Activated T-helper 17 cell treated with anti-CD3 and anti-CD28 coated beads, Interleukin-2, amount 50 U/mL, for 72 hours (primary cell): ENCODE measurements at regions not wholly inside any gene's neighbourhood (a gene's known extent, or its start where the extent isn't known, plus 50 kb on each side); places are given as distances from the start of the nearest gene placed in this dataset.
"Not testable (repeated sequence)": the region's sequence is repeated elsewhere in the genome, so short reads cannot be mapped to it uniquely, and the experiment has no call there.

Experiments used
- ATAC-seq: fragments of 150-1000 bp; cut with Tn5 transposase; replicated peaks from 2 replicates; pipeline ENCODE4 v1.10.0; 2021; ENCODE audit warnings: mild to moderate bottlenecking, moderate library complexity
- H3K27ac Mint-ChIP-seq: one replicate; pipeline ENCODE4 v1.8.0; 2022; ENCODE audit warnings: mixed read lengths
- H3K27me3 Mint-ChIP-seq: one replicate; pipeline ENCODE4 v1.8.0; 2022; ENCODE audit warnings: mixed read lengths
- H3K36me3 Mint-ChIP-seq: one replicate; pipeline ENCODE4 v1.8.0; 2022; ENCODE audit warnings: low read depth, mild to moderate bottlenecking, mixed read lengths
- H3K4me1 Mint-ChIP-seq: one replicate; pipeline ENCODE4 v1.8.0; 2022; ENCODE audit warnings: mixed read lengths
- H3K4me3 Mint-ChIP-seq: one replicate; pipeline ENCODE4 v1.8.0; 2022; ENCODE audit warnings: mild to moderate bottlenecking, mixed read lengths
- H3K9me3 Mint-ChIP-seq: one replicate; pipeline ENCODE4 v1.8.0; 2022; ENCODE audit warnings: mixed read lengths

DNA sequence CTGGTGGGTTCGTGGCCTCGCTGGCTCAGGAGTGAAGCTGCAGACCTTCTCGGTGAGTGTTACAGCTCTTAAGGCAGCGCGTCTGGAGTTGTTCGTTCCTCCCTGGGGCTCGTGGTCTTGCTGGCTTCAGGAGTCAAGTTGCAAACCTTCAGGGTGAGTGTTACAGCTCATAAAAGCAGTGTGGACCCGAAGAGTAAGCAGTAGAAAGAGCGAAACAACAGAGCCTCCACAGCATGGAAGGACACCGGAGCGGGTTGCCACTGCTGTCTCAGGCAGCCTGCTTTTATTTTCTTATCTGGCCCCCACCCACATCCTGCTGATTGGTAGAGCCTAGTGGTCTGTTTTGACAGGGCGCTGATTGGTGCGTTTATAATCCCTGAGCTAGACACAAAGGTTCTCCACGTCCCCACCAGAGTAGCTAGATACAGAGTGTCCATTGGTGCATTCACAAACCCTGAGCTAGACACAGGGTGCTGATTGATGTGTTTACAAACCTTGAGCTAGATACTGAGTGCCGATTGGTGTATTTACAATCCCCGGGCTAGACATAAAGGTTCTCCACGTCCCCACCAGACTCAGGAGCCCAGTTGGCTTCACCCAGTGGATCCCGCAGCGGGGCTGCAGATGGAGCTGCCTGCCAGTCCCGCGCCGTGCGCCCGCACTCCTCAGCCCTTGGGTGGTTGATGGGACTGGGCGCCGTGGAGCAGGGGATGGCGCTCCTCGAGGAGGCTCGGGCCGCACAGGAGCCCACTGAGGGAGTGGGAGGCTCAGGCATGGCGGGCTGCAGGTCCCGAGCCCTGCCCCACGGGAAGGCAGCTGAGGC is 111.9 kb downstream of the ZNF330 start:
- H3K9me3 Mint-ChIP-seq, H3K4me3 Mint-ChIP-seq, H3K36me3 Mint-ChIP-seq, ATAC-seq, H3K27ac Mint-ChIP-seq, H3K4me1 Mint-ChIP-seq: not testable (repeated sequence)
- H3K27me3 Mint-ChIP-seq = peaks cover 41% of the 10 kb centered on the region

DNA sequence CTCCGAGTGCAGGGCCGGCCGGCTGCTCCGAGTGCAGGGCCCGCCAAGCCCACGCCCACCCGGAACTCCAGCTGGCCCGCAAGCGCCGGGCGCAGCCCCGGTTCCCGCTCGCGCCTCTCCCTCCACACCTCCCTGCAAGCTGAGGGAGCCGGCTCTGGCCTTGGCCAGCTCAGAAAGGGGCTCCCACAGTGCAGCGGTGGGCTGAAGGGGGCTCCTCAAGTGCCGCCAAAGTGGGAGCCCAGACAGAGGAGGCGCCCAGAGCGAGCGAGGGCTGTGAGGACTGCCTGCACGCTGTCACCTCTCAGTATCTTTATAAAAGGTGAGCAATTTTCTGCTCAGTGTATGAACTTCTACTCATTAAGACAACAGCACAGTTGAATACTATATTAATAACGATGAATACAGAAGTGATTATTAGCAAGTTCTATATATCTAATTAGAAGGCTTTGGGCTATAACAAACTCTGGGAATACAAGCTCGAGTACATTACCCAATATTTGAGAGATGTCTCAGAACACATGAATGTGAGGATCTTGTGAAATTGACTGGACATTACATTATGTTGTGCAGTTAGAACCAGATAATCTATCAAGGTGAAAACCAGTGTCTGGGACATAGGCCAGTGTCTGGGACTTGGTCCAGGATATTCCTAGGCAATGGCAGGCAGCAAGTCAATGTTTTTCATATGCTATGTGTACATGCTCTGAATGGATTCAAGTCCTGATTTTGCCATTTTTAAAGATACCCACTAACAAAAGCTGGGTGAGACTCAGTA is 112.9 kb downstream of the ZNF330 start:
- not testable (repeated sequence) for H3K4me1 Mint-ChIP-seq, H3K4me3 Mint-ChIP-seq, H3K36me3 Mint-ChIP-seq, H3K9me3 Mint-ChIP-seq, ATAC-seq, H3K27ac Mint-ChIP-seq
- peaks cover 43% of the 10 kb centered on the region for H3K27me3 Mint-ChIP-seq

DNA sequence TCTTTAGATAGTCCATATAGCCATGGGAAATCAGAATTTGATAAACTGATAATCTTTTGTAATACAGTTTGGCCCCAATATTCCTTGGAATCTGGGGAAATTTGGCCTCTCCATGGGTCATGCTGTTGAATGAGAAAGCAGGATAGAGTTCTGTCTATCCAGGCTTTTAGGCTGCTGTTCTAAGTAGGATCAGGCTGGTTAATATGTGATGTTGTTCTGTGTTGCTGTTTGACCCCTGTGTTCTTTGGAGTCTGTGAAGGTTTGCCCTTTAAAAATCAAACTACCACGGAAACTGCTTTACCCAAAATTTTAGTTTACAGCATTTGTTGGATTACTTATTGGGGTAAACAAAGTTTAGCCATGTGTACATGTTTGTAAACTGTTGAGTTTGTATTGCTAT is 114.5 kb downstream of the ZNF330 start:
- H3K4me3 Mint-ChIP-seq = no peak overlapping the region
- H3K27me3 Mint-ChIP-seq = peaks cover 47% of the 10 kb centered on the region
- no peak overlapping the region for H3K27ac Mint-ChIP-seq
- no peaks in the 10 kb centered on the region for H3K9me3 Mint-ChIP-seq
- H3K36me3 Mint-ChIP-seq = no peaks in the 10 kb centered on the region
- ATAC-seq = no peak
- H3K4me1 Mint-ChIP-seq = no peaks in the 10 kb centered on the region

DNA sequence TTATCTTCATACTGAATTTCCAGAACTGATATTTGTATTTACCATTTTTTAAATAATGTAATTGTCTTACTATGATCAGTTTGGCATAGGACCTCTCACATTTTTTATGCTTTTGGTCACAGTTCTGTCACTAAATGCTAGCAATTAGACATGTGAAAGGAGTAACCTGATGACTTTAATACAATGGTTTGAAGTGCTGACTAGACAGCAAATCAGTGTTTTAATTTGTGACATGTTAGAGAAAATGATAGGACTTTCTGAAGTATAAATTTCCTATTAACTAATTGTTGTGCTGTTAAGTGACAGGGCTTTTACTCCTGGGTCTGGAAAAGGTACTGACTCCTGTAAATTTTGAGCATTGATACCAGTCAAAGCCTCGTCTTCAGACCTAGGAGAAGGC is 117.5 kb downstream of the ZNF330 start:
- ATAC-seq = no peak
- Mint-ChIP-seq H3K36me3 (no peaks in the 10 kb centered on the region), H3K27me3 (peaks cover 35% of the 10 kb centered on the region), H3K27ac (no peak overlapping the region), H3K4me3 (no peak overlapping the region), H3K4me1 (no peaks in the 10 kb centered on the region), H3K9me3 (no peaks in the 10 kb centered on the region)

DNA sequence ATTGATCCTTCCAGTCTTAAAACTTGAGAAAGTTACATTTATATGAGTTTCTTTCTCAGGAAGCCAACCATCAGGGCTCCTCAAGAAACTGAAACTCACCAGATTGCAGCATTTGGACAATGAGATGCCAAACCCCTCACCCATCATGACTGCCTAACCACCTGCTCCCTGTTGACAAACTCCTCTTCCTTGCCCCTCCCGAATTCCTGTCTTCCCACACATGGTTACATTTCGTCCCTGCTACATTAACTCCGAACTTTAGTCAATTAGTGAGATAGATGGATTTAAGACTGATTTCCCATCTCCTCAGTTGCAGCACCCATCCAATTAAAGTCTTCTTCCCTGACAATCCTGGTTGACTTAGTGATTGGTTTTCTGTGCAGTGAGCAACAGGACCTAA is 118.7 kb downstream of the ZNF330 start:
- no peaks in the 10 kb centered on the region for H3K9me3 Mint-ChIP-seq
- peaks cover 29% of the 10 kb centered on the region for H3K27me3 Mint-ChIP-seq
- ATAC-seq = no peak
- H3K4me3 Mint-ChIP-seq = no peak overlapping the region
- H3K4me1 Mint-ChIP-seq = no peaks in the 10 kb centered on the region
- no peaks in the 10 kb centered on the region for H3K36me3 Mint-ChIP-seq
- H3K27ac Mint-ChIP-seq = no peak overlapping the region

DNA sequence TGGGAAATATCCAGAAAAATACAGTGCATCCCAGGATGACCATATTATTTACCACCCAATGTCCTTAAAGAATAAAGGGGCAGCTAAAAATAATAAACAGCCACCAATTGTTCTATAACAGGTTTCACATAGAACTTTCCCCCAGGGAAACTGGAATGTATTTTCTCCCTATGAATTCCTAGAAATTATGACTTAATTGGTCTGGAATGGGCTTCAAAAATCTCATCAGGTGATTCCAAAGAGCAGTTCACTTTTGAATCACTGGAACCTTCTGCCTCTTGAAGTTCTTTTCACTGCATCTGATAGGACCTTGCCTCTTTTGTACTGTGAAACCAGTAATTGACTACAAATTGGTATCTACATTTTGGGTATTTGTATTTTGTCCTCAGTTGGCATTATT is 119.3 kb downstream of the ZNF330 start:
- Mint-ChIP-seq H3K4me3 (no peak overlapping the region), H3K36me3 (no peaks in the 10 kb centered on the region), H3K27me3 (peaks cover 26% of the 10 kb centered on the region), H3K9me3 (no peaks in the 10 kb centered on the region), H3K4me1 (no peaks in the 10 kb centered on the region), H3K27ac (no peak overlapping the region)
- no peak for ATAC-seq

DNA sequence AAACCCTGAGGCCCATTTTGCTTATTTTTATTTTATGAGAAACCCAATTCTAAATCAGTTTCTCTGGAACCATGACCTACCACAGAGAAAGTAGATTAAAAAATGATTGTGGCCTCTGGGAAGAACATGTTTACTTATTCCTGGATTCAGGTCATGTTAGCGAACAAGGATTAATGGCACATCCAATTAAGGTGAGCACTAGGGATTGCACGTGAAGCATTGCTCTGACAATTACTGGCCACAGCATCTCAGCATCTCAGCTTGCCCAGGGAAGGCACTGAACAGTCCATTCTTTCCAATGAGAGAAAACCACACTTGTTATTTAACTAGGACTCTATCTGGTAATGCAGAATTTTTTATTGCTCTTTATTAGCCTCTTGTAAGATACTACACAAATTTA is 119.8 kb downstream of the ZNF330 start:
- Mint-ChIP-seq H3K27me3 (peaks cover 22% of the 10 kb centered on the region), H3K9me3 (no peaks in the 10 kb centered on the region), H3K4me3 (no peak overlapping the region), H3K4me1 (no peaks in the 10 kb centered on the region), H3K27ac (no peak overlapping the region), H3K36me3 (no peaks in the 10 kb centered on the region)
- no peak for ATAC-seq

DNA sequence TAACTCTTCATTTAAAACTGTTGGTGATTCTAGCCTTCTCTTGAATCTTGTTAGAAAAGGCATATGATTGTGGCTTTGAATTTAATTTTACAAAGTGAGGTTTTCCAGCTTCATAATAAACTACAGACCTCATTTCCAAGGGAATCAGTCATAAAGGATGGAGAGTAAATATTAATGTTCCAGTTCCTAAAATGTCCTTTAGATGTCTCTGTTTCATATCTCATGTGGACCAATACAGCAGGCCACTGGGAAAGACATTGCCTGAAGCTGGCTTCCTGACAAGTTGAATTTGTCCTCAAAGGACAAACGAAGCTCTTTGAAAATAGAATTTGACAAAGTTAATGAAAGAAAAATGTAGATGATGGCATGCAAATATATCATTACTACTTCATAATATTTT is 125.4 kb downstream of the ZNF330 start:
- Mint-ChIP-seq H3K4me3 (no peak overlapping the region), H3K36me3 (no peaks in the 10 kb centered on the region), H3K4me1 (no peaks in the 10 kb centered on the region), H3K9me3 (no peaks in the 10 kb centered on the region), H3K27ac (no peak overlapping the region), H3K27me3 (peaks cover 7% of the 10 kb centered on the region)
- ATAC-seq = no peak

DNA sequence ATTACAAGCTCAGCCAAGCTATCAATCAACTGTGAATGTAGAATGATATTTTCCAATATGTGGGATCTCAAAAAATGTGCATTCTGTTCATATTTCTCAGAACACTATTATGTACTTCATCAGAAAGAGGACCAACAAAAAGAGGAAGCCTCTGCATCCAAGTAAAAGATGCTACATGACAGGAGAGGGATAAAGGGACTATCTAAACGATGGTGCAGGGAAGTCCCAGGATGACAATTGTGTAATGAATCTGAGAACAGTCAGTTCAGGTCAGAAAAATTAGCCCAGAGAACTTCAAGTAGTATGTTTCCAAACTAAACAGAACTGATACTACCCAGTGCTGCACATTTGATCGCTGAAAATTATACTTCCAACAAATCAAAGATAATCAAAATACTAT is 127.0 kb downstream of the ZNF330 start:
- Mint-ChIP-seq H3K36me3 (no peaks in the 10 kb centered on the region), H3K27me3 (peaks cover 4% of the 10 kb centered on the region), H3K27ac (no peak overlapping the region), H3K4me1 (no peaks in the 10 kb centered on the region), H3K4me3 (no peak overlapping the region), H3K9me3 (no peaks in the 10 kb centered on the region)
- ATAC-seq = no peak

DNA sequence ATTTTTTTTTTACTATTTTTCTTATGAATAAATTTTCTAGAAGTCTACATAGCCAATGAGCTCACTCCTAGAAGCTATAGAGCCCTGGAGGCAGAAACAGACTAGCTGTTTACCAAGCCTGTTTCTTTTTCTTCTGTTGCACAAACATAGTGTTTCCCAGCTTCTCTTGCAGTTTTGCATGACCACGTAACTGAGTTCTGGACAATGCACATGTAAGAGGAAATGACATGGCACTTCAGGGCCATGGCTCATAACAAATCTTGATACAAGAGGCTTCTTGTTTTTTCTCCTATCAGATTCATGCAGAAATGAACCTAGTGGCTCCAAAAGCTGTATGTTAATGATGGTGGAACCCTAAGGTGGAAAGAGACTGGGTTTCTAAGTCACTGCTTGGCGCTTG is 127.4 kb downstream of the ZNF330 start:
- no peak overlapping the region for H3K27ac Mint-ChIP-seq
- no peaks in the 10 kb centered on the region for H3K36me3 Mint-ChIP-seq
- H3K4me3 Mint-ChIP-seq = no peak overlapping the region
- no peaks in the 10 kb centered on the region for H3K9me3 Mint-ChIP-seq
- H3K4me1 Mint-ChIP-seq = no peaks in the 10 kb centered on the region
- ATAC-seq = no peak
- peaks cover 4% of the 10 kb centered on the region for H3K27me3 Mint-ChIP-seq

DNA sequence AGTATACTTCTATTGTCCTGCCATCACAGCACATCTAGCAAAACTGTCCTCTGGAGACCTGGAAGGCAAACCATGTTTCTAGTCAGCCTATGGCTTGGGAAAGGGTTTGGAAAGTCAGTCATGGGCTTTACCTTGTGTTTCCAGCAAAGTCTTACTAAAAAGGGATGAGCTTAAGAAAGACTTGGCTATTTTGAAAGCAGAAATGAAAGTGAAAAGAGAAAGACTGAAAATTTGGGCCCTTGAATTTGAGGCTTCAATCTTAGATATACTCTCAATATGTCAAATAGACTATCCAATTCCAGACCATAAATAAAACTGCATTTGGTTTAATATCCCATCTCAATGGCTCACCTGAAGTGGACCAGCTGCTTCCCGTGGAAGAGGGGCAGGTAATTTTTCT is 127.9 kb downstream of the ZNF330 start:
- Mint-ChIP-seq H3K27ac (no peak overlapping the region), H3K9me3 (no peaks in the 10 kb centered on the region), H3K4me3 (no peak overlapping the region), H3K27me3 (peaks cover 4% of the 10 kb centered on the region), H3K4me1 (no peaks in the 10 kb centered on the region), H3K36me3 (no peaks in the 10 kb centered on the region)
- ATAC-seq = no peak

DNA sequence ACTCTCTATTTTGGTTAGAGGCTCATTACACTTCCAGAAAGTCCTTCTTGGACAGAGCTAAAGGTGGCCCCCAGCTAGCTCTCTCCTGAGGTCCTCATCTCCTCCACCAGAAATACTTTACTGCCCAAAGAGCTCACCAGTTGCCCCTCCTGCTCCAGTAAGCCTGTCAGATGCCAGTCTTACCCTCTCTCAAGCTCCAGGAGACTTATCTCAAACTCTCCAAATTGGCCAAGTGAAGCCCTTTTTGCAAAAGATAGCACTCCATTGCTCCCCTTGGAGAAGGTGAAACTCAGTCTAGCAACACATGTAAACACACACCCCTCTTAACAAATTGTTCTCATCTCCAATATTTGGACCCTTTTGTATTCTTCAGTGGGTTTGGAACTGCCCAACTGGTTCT is 128.5 kb downstream of the ZNF330 start:
- no peak overlapping the region for H3K27ac Mint-ChIP-seq
- H3K9me3 Mint-ChIP-seq = no peaks in the 10 kb centered on the region
- no peaks in the 10 kb centered on the region for H3K27me3 Mint-ChIP-seq
- no peak for ATAC-seq
- H3K4me3 Mint-ChIP-seq = no peak overlapping the region
- no peaks in the 10 kb centered on the region for H3K36me3 Mint-ChIP-seq
- H3K4me1 Mint-ChIP-seq = no peaks in the 10 kb centered on the region

DNA sequence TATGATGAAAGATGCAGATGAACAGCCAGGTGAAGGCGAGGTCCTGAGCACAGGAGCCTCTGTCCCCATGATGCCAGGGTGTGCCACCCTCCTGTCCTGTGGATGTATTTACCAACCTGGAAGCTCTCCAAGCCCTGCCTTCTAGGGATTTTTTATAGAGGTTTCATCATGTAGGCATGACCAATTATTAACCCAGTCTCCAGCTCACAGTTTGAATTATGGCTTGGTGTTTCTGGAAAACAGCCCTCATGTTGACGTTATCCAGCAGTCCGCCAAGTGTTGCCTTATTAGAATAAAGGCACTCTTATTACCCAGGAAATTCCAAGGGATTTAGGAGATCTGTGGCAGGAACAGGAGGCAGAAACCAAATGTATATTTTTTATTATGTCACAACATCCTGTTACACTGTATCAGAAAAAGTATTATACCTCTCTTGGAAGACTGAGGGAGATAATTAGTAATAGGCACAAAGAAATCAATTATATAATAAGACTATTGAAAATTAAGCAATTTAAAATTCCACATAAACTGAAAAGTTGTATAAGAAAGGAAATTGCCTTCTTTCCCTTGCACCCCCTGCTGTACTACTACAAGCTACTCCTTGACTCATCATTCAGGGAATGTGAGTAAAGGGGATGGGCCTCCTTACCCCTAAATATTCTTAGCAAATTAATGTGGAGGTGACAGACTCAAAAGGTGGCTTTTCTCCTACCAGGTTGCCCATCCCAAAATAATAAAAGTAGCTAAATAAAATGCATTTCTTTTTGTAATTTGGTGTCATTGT is 129.6 kb downstream of the ZNF330 start:
- Mint-ChIP-seq H3K4me3 (no peak overlapping the region), H3K4me1 (no peaks in the 10 kb centered on the region), H3K27me3 (no peaks in the 10 kb centered on the region), H3K9me3 (no peaks in the 10 kb centered on the region), H3K27ac (no peak overlapping the region), H3K36me3 (no peaks in the 10 kb centered on the region)
- ATAC-seq = no peak

DNA sequence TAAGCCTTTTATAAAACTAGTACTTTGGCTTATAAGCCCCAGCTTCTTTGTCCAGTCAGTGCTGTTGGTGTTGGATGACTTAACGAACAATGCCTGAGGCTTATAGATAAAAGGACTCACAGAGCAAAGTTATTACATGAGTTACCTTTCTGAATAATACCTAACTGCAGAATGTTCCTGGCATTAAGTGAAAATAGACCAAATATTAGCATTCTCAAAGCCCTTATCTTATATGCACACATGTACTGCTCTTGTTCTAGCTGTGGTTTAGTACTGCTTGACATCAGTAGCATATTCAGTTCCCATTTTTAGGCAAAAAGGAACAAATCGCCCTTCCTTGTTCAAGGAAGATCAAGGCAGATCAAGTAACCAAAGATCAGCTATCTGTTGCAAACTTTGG is 131.6 kb downstream of the ZNF330 start:
- ATAC-seq = no peak
- no peaks in the 10 kb centered on the region for H3K9me3 Mint-ChIP-seq
- no peaks in the 10 kb centered on the region for H3K4me1 Mint-ChIP-seq
- no peaks in the 10 kb centered on the region for H3K27me3 Mint-ChIP-seq
- H3K36me3 Mint-ChIP-seq = no peaks in the 10 kb centered on the region
- H3K27ac Mint-ChIP-seq = no peak overlapping the region
- H3K4me3 Mint-ChIP-seq = no peak overlapping the region
